NB4 (cell line): ENCODE measurements at regions not wholly inside any gene's neighbourhood (a gene's known extent, or its start where the extent isn't known, plus 50 kb on each side); places are given as distances from the start of the nearest gene placed in this dataset.
"Not testable (repeated sequence)": the region's sequence is repeated elsewhere in the genome, so short reads cannot be mapped to it uniquely, and the experiment has no call there.

Experiments used
- DNase-seq: peaks from one replicate; pipeline ENCODE4 v3.0.0; 2010; ENCODE audit warnings: low read depth
- H3K4me3 ChIP-seq: one replicate; pipeline ENCODE4 v1.5.1; 2011; ENCODE audit warnings: mild to moderate bottlenecking, low read depth, low read length, moderate library complexity
- MYC ChIP-seq: IDR thresholded peaks from 2 replicates; pipeline ENCODE4 v1.6.1; 2011; ENCODE audit warnings: low read depth, low read length
- POLR2A ChIP-seq: IDR thresholded peaks from 2 replicates; pipeline ENCODE4 v1.6.1; 2011; ENCODE audit warnings: mild to moderate bottlenecking; ENCODE audit not compliant: insufficient read length; ENCODE audit errors: extremely low read depth
- TF ChIP-seq, protein P1 (sequence below): IDR thresholded peaks from 2 replicates; pipeline ENCODE4 v1.6.1; 2011; ENCODE audit warnings: low read depth, low read length
- TF ChIP-seq, protein P2 (sequence below): IDR thresholded peaks from one replicate; pipeline ENCODE4 v1.5.1; 2012; ENCODE audit warnings: low read depth, low read length

DNA sequence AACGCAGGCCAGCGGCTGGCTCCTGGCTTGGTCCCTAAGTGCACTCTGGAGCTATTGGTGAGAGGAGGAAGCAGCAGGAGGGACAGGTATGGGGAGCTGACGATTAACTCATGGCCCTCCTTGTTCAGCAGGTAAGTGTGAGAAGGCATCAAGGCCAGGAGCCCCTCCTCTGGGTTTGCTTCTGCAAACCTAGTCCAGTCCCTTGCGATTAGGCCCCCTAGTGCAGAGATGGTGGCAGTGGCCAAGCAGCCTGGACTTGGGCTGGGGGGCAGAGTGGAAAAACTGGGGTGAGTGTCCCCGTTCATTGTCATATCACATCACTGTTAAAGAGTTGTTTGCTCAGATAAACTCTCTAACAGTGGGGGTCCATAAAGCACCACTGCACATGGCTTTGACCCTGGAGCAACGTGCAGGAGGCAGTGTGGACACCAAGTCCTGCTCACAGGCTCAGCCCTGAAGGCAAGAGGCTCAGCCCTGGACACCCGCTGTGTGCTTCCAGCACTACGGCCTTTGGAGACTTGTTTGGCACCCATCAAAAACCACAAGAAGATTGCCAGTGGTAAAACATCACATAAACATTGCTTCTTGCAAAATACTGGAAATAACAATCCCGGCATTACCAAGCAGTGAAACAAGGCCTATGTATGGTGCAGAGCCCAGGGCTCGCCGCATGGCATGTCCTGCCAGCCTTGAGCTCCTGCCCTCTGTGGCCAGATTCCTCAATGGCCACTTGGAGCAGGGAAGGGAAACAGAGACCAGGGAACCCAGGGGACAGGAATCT is 184.3 kb upstream of the RTL1 start:
- H3K4me3 ChIP-seq: no peak overlapping the region
- peak; percentile 39 for DNase-seq
- TF ChIP-seq MYC (no peak), POLR2A (no peak)
- TF ChIP-seq, protein P1, sequence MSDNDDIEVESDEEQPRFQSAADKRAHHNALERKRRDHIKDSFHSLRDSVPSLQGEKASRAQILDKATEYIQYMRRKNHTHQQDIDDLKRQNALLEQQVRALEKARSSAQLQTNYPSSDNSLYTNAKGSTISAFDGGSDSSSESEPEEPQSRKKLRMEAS: no peak
- TF ChIP-seq, protein P2, sequence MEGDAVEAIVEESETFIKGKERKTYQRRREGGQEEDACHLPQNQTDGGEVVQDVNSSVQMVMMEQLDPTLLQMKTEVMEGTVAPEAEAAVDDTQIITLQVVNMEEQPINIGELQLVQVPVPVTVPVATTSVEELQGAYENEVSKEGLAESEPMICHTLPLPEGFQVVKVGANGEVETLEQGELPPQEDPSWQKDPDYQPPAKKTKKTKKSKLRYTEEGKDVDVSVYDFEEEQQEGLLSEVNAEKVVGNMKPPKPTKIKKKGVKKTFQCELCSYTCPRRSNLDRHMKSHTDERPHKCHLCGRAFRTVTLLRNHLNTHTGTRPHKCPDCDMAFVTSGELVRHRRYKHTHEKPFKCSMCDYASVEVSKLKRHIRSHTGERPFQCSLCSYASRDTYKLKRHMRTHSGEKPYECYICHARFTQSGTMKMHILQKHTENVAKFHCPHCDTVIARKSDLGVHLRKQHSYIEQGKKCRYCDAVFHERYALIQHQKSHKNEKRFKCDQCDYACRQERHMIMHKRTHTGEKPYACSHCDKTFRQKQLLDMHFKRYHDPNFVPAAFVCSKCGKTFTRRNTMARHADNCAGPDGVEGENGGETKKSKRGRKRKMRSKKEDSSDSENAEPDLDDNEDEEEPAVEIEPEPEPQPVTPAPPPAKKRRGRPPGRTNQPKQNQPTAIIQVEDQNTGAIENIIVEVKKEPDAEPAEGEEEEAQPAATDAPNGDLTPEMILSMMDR: no peak

- H3K4me3 ChIP-seq: no peak overlapping the region
- DNase-seq: no peak
- TF ChIP-seq, protein P2: no peak
- TF ChIP-seq, protein P1: no peak
These were observed 184.8 kb upstream of the RTL1 start for GRCh38 chr14:101088395-101088667.

DNA sequence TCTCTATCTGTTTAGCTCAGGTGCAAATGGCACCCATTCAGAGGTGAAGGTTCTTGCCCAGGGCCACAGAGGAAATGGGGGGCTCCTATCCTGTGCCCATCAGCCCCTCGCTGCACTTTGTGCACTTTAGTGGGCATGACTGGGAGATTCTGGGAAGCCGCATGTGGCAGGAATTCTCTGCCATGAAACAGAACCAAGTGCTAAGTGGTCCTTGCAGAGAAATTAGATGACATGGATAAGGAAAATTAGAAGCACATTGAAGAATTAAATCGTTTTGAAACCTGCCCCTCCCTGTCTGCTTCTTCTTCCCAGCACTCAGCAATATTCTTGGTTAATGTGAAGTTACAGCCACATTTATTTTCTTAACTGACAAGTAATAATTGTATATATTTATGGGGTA is 185.2 kb upstream of the RTL1 start:
- DNase-seq: no peak
- no peak overlapping the region for H3K4me3 ChIP-seq
- TF ChIP-seq, protein P1: no peak
- TF ChIP-seq POLR2A (no peak), MYC (no peak)
- TF ChIP-seq, protein P2: no peak

- not testable (repeated sequence) for H3K4me3 ChIP-seq, DNase-seq
These were observed 187.0 kb upstream of the RTL1 start for GRCh38 chr14:101090478-101090877.

- TF ChIP-seq POLR2A (no peak), MYC (no peak)
- TF ChIP-seq, protein P1: no peak
- TF ChIP-seq, protein P2: no peak
- H3K4me3 ChIP-seq: no peak overlapping the region
- DNase-seq: no peak
These were observed 187.5 kb upstream of the RTL1 start for GRCh38 chr14:101090976-101091375.

DNA sequence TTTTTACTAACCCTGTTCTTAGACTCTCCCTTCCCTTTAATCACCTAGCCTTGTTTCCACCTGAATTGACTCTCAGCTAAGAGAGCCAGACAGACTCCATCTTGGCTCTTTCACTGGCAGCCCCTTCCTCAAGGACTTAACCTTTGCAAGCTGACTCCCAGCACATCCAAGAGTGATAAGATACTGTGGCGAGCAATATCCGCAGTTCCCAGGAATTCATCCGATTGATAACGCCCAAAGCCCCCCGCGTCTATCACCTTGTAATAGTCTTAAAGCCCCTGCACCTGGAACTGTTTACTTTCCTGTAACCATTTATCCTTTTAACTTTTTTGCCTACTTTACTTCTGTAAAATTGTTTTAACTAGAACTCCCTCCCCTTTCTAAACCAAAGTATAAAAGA is 191.4 kb upstream of the RTL1 start:
- not testable (repeated sequence) for DNase-seq, H3K4me3 ChIP-seq

GRCh38 chr14:101096551-101096950 is 193.0 kb upstream of the RTL1 start:
- no peak overlapping the region for H3K4me3 ChIP-seq
- DNase-seq: no peak
- TF ChIP-seq POLR2A (no peak), MYC (no peak)
- TF ChIP-seq, protein P1: no peak
- TF ChIP-seq, protein P2: no peak
